ENCODE measurements at regions not wholly inside any gene's neighbourhood (a gene's known extent, or its start where the extent isn't known, plus 50 kb on each side); places are given as distances from the start of the nearest gene placed in this dataset.

- TF ChIP-seq, protein P1, sequence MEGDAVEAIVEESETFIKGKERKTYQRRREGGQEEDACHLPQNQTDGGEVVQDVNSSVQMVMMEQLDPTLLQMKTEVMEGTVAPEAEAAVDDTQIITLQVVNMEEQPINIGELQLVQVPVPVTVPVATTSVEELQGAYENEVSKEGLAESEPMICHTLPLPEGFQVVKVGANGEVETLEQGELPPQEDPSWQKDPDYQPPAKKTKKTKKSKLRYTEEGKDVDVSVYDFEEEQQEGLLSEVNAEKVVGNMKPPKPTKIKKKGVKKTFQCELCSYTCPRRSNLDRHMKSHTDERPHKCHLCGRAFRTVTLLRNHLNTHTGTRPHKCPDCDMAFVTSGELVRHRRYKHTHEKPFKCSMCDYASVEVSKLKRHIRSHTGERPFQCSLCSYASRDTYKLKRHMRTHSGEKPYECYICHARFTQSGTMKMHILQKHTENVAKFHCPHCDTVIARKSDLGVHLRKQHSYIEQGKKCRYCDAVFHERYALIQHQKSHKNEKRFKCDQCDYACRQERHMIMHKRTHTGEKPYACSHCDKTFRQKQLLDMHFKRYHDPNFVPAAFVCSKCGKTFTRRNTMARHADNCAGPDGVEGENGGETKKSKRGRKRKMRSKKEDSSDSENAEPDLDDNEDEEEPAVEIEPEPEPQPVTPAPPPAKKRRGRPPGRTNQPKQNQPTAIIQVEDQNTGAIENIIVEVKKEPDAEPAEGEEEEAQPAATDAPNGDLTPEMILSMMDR (IDR thresholded peaks at IDR 0.05; ENCODE audit: extremely low read depth in 1 of 2, insufficient read depth in 1 of 2, low read depth in 1 of 2, low read length in 2 of 2), result no peak
- TF ChIP-seq POLR2A (IDR thresholded peaks at IDR 0.05; ENCODE audit: low read depth, low read length), result no peak
- no peak for TF ChIP-seq EZH2 (IDR thresholded peaks at IDR 0.05; ENCODE audit: borderline replicate concordance, low read depth, low read length, severe bottlenecking)
- no peak for TF ChIP-seq JUN (IDR thresholded peaks at IDR 0.05; ENCODE audit: borderline replicate concordance, insufficient read depth, insufficient read length, low read depth)
- no peak for TF ChIP-seq MYC (IDR thresholded peaks at IDR 0.05; ENCODE audit: low read depth, low read length)
Observed at GRCh38 chr5:112070022-112070421, 313.0 kb upstream of the NREP start.
